Testis (tissue), 2 donors: ENCODE measurements at regions not wholly inside any gene's neighbourhood (a gene's known extent, or its start where the extent isn't known, plus 50 kb on each side); places are given as distances from the start of the nearest gene placed in this dataset.

ENCODE experiments used
- DNase-seq: peaks from one replicate; pipeline ENCODE4 v3.0.0-alpha.2; 2019
- H3K27ac ChIP-seq, 2 donors: fragments of 200-600 bp; sonication (generic); one replicate each; pipeline ENCODE4 v1.5.1; 2019
- H3K27me3 ChIP-seq: fragments of 200-600 bp; sonication (generic); one replicate; pipeline ENCODE4 v1.5.1; 2019
- H3K36me3 ChIP-seq: fragments of 200-600 bp; sonication (generic); one replicate; pipeline ENCODE4 v1.5.1; 2017; ENCODE audit warnings: low read depth; ENCODE audit errors: missing control alignments
- H3K4me1 ChIP-seq: fragments of 200-600 bp; sonication (generic); one replicate; pipeline ENCODE4 v1.5.1; 2019
- H3K4me3 ChIP-seq, 2 donors: fragments of 200-600 bp; sonication (generic); one replicate each; pipeline ENCODE4 v1.5.1; 2017 to 2019
- H3K9me3 ChIP-seq: fragments of 200-600 bp; sonication (generic); one replicate; pipeline ENCODE4 v1.5.1; 2017
- POLR2A ChIP-seq: fragments of 450-650 bp; IDR thresholded peaks from one replicate; pipeline ENCODE4 v1.6.1; 2017; ENCODE audit warnings: antibody characterized with exemption, mild to moderate bottlenecking, moderate library complexity
- WGBS, 2 donors: methylation state at CpG; one replicate each; pipeline ENCODE4 v1.1.5; 2018; 5-methylcytosine and 5-hydroxymethylcytosine counted together
- intact Hi-C: fragments of 100-400 bp; cut with DNase I; formaldehyde crosslinking; loops from one replicate; pipeline ENCODE4 v1.15.1; 2023; ENCODE audit warnings: low total_unique reads
- TF ChIP-seq, protein P1 (sequence below), 3 experiments: fragments of 450-650 bp in 2 of 3; fragments of 200-600 bp in 1 of 3; sonication (generic) in 1 of 3; IDR thresholded peaks; one replicate each; pipeline ENCODE4 v1.5.1; 2016 to 2019; ENCODE audit warnings: antibody characterized with exemption in 3 of 3, mild to moderate bottlenecking in 2 of 3, moderate library complexity in 1 of 3

DNA sequence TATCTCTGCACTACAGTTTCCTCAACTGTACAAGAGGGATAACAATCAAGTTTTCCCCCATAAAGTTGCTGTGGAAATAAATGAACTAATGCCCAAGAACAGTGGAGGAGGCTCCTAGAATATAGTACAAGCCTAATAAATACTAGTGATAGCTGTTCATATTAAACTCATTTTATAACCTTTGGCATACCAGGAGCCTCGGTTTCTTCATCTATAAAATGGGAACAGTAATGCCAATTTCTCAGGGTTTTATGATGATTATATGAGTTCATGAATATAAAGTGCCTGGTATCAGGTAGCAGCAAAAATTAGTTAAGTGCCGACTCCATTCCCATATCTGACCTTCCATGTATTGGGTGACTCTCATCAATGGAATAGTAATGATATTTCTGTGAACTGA, 311.1 kb upstream of the MAF start:
- WGBS, 2 donors: 85 to 97% methylated on average over 2 of the region's 2 CpGs
- no peak for TF ChIP-seq POLR2A
- TF ChIP-seq, protein P1, sequence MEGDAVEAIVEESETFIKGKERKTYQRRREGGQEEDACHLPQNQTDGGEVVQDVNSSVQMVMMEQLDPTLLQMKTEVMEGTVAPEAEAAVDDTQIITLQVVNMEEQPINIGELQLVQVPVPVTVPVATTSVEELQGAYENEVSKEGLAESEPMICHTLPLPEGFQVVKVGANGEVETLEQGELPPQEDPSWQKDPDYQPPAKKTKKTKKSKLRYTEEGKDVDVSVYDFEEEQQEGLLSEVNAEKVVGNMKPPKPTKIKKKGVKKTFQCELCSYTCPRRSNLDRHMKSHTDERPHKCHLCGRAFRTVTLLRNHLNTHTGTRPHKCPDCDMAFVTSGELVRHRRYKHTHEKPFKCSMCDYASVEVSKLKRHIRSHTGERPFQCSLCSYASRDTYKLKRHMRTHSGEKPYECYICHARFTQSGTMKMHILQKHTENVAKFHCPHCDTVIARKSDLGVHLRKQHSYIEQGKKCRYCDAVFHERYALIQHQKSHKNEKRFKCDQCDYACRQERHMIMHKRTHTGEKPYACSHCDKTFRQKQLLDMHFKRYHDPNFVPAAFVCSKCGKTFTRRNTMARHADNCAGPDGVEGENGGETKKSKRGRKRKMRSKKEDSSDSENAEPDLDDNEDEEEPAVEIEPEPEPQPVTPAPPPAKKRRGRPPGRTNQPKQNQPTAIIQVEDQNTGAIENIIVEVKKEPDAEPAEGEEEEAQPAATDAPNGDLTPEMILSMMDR (IDR thresholded peaks at IDR 0.05): no peak
- Histone ChIP-seq H3K27ac (no peak overlapping the region), H3K9me3 (no peaks in the 10 kb centered on the region), H3K4me3 (no peak overlapping the region), H3K4me1 (no peaks in the 10 kb centered on the region), H3K27me3 (no peaks in the 10 kb centered on the region), H3K36me3 (no peaks in the 10 kb centered on the region)
- intact Hi-C loops: no loop called here
- no peak for DNase-seq

DNA sequence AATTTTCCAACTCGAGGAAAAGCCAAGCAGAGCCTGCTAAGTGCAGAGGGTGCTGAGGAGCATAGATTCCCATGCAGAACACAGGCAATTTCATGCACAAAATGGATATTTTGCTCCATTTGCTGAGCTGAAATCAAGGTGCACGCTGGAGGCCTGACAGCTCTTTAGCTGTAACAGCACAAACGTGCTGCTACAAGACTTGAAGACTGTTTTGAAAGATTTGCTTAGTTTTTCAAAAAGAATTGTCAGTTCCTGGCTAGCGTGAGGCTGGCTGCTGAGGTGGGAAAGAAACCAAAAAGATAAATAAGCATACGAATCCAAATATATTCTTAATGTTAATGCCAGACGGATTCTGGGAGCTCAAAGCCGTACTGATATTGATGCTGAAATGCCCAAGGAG, 309.0 kb upstream of the MAF start:
- DNase-seq: no peak
- intact Hi-C loops: no loop called here
- Histone ChIP-seq H3K27me3 (no peaks in the 10 kb centered on the region), H3K9me3 (no peaks in the 10 kb centered on the region), H3K27ac (no peak overlapping the region), H3K4me3 (no peak overlapping the region), H3K4me1 (no peaks in the 10 kb centered on the region), H3K36me3 (no peaks in the 10 kb centered on the region)
- TF ChIP-seq, protein P1 (IDR thresholded peaks at IDR 0.05): no peak
- no peak for TF ChIP-seq POLR2A
- WGBS, 2 donors: 51 to 60% methylated on average over 7 of the region's 7 CpGs

DNA sequence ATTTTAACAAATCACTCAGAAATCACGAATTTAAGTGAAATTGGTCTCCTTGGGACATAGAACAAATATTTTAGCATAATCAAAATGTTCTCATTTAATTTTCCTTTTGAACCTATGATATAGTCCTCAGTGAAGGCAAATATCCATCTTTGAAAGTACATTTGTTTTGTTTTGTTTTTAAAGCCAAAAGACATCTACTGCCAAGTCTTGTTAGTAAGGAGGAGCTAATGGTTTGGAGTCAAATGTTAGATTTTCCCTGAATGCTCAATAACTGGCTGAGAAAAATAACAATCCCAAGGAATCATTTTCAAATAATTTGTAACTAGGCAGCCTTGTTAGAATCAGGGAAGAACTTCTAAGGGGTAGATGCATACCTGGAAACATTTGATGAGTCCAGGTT, 302.9 kb upstream of the MAF start:
- no peak for TF ChIP-seq POLR2A
- TF ChIP-seq, protein P1 (IDR thresholded peaks at IDR 0.05): no peak
- Histone ChIP-seq H3K4me3 (no peak overlapping the region), H3K27ac (no peak overlapping the region), H3K36me3 (no peaks in the 10 kb centered on the region), H3K27me3 (no peaks in the 10 kb centered on the region), H3K9me3 (no peaks in the 10 kb centered on the region), H3K4me1 (no peaks in the 10 kb centered on the region)
- DNase-seq: no peak
- WGBS, 2 donors: 52 to 82% methylated on average over 1 of the region's 1 CpG
- intact Hi-C loops: no loop called here

GRCh38 chr16:79902351-79902750, 301.8 kb upstream of the MAF start:
- H3K36me3 ChIP-seq: no peaks in the 10 kb centered on the region
- H3K4me1 ChIP-seq: no peaks in the 10 kb centered on the region
- no peak overlapping the region for H3K4me3 ChIP-seq
- TF ChIP-seq, protein P1 (IDR thresholded peaks at IDR 0.05): no peak
- TF ChIP-seq POLR2A: no peak
- 88 to 90% methylated on average over 4 of the region's 4 CpGs for WGBS, 2 donors
- no peaks in the 10 kb centered on the region for H3K27me3 ChIP-seq
- no peak overlapping the region for H3K27ac ChIP-seq
- intact Hi-C loops: no loop called here
- no peak for DNase-seq
- no peaks in the 10 kb centered on the region for H3K9me3 ChIP-seq

DNA sequence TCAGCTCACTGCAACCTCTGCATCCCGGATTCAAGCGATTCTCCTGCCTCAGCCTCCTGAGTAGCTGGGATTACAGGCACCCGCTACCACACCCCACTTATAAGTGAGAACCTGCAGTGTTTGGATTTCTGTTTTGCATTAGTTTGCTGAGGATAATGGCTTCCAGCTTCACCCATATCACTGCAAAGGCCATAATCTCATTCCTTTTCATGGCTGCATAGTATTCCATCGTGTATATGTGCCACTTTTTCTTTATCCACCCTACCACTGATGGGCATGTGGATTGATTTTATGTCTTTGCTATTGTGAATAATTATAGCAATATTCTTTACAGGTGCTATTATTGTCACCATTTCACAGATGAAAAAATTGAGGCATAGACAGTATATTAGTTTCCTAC, 301.0 kb upstream of the MAF start:
- Histone ChIP-seq H3K36me3 (no peaks in the 10 kb centered on the region), H3K9me3 (no peaks in the 10 kb centered on the region), H3K27me3 (no peaks in the 10 kb centered on the region), H3K4me1 (no peaks in the 10 kb centered on the region), H3K4me3 (no peak overlapping the region), H3K27ac (no peak overlapping the region)
- no peak for TF ChIP-seq POLR2A
- TF ChIP-seq, protein P1 (IDR thresholded peaks at IDR 0.05): no peak
- intact Hi-C loops: no loop called here
- 95 to 99% methylated on average over 4 of the region's 4 CpGs for WGBS, 2 donors
- no peak for DNase-seq
